PC-9 (cell line): ENCODE measurements at regions not wholly inside any gene's neighbourhood (a gene's known extent, or its start where the extent isn't known, plus 50 kb on each side); places are given as distances from the start of the nearest gene placed in this dataset.

Experiments used
- BruUV-seq: library from RNA; stranded (reverse); fragments of 400-500 nt; replicated peaks from 2 replicates; lab custom pipeline; 2021; lab: Mats Ljungman, UMichigan
- CTCF ChIA-PET: fragments of 300-600 bp; sonication (Branson Sonifier 250); formaldehyde crosslinking; loops from one replicate; lab custom pipeline; 2022; ENCODE audit warnings: antibody characterized with exemption; lab: Charles Lee
- POLR2A ChIA-PET: fragments of 300-600 bp; sonication (Branson Sonifier 250); formaldehyde crosslinking; loops from one replicate; lab custom pipeline; 2022; ENCODE audit warnings: antibody characterized with exemption; ENCODE audit not compliant: unreplicated experiment; lab: Charles Lee
- DNase-seq, 2 experiments: peaks; one replicate each; pipeline versions ENCODE4 v3.0.0 to v3.0.0-alpha.2; 2015 to 2022; ENCODE audit warnings: mixed read lengths in 1 of 2
- H2AFZ ChIP-seq: fragments of 200-600 bp; sonication (generic); 2 replicates; pipeline ENCODE4 v1.8.1; 2017; ENCODE audit warnings: antibody characterized with exemption
- H3F3A ChIP-seq: fragments of 200-600 bp; sonication (generic); 2 replicates; pipeline ENCODE4 v1.8.1; 2017; ENCODE audit warnings: antibody characterized with exemption, mild to moderate bottlenecking, low read depth; ENCODE audit not compliant: insufficient read depth
- H3K27ac ChIP-seq: fragments of 200-600 bp; sonication (generic); 2 replicates; pipeline ENCODE4 v1.6.1; 2016; ENCODE audit warnings: mixed run types
- H3K27me3 ChIP-seq: fragments of 200-600 bp; sonication (generic); 2 replicates; pipeline ENCODE4 v1.6.1; 2016; ENCODE audit warnings: low read depth, mixed run types; ENCODE audit not compliant: insufficient read depth
- H3K36me3 ChIP-seq: fragments of 200-600 bp; sonication (generic); 2 replicates; pipeline ENCODE4 v1.6.1; 2016; ENCODE audit warnings: low read depth, mixed run types
- H3K4me1 ChIP-seq: fragments of 200-600 bp; sonication (generic); replicated peaks from 2 replicates; pipeline ENCODE4 v1.6.1; 2016; ENCODE audit warnings: mixed run types; ENCODE audit not compliant: insufficient read depth
- H3K4me2 ChIP-seq: fragments of 200-600 bp; sonication (generic); 2 replicates; pipeline ENCODE4 v1.6.1; 2017; ENCODE audit warnings: mixed run types
- H3K4me3 ChIP-seq: fragments of 200-600 bp; sonication (generic); 2 replicates; pipeline ENCODE4 v1.6.1; 2016; ENCODE audit warnings: mixed run types
- H3K79me2 ChIP-seq: fragments of 200-600 bp; sonication (generic); 2 replicates; pipeline ENCODE4 v1.6.1; 2017; ENCODE audit warnings: low read depth, mixed run types
- H3K9me2 ChIP-seq: fragments of 200-600 bp; sonication (generic); 2 replicates; pipeline ENCODE4 v1.8.1; 2017; ENCODE audit warnings: mild to moderate bottlenecking; ENCODE audit not compliant: insufficient read depth
- H3K9me3 ChIP-seq: fragments of 200-600 bp; sonication (generic); 2 replicates; pipeline ENCODE4 v1.8.1; 2016; ENCODE audit warnings: low read depth; ENCODE audit not compliant: insufficient read depth
- H4K20me1 ChIP-seq: fragments of 200-600 bp; sonication (generic); 2 replicates; pipeline ENCODE4 v1.8.1; 2017; ENCODE audit not compliant: insufficient read depth
- CTCF ChIP-seq: fragments of 200-600 bp; sonication (generic); conservative IDR thresholded peaks from 2 replicates; pipeline ENCODE4 v1.6.1; 2017; ENCODE audit warnings: mixed run types, antibody characterized with exemption, mild to moderate bottlenecking, moderate library complexity
- EZH2 ChIP-seq: fragments of 200-600 bp; sonication (generic); IDR thresholded peaks from 2 replicates; pipeline ENCODE4 v1.8.0; 2017; ENCODE audit warnings: antibody characterized with exemption, low read depth
- intact Hi-C: fragments of 100-400 bp; cut with micrococcal nuclease; formaldehyde crosslinking; loops from one replicate; pipeline ENCODE4 v1.10.0; 2022; ENCODE audit not compliant: unreplicated experiment

GRCh38 chrX:34218063-34218462 lies 85.9 kb upstream of the FAM47A start:
- ChIA-PET POLR2A (no interaction called here), CTCF (no interaction called here)
- Histone ChIP-seq H2AFZ (no peak overlapping the region), H3K4me3 (no peak overlapping the region), H3K9me2 (no peaks in the 10 kb centered on the region), H3K4me2 (peak overlapping the region; percentile 7; the same call in 1 of the 2 replicates), H3K27me3 (no peaks in the 10 kb centered on the region), H3K4me1 (peaks cover 11% of the 10 kb centered on the region; the same call in 1 of the 2 replicates), H3K9me3 (no peaks in the 10 kb centered on the region), H3K79me2 (no peaks in the 10 kb centered on the region), H3F3A (no peaks in the 10 kb centered on the region), H3K27ac (peak overlapping the region; percentile 51; the same call in 1 of the 2 replicates), H3K36me3 (no peaks in the 10 kb centered on the region), H4K20me1 (no peaks in the 10 kb centered on the region)
- no TSS peak for BruUV-seq
- peak in 1 of 2 experiments; percentile 71 for DNase-seq
- intact Hi-C loops, result no loop called here
- TF ChIP-seq CTCF (no peak), EZH2 (no peak)

- no peak for TF ChIP-seq CTCF
- TF ChIP-seq EZH2, result no peak
- H3K27ac ChIP-seq, result peak overlapping the region; percentile 56
- BruUV-seq, result no TSS peak
- H3K4me3 ChIP-seq, result no peak overlapping the region
- H3K36me3 ChIP-seq, result no peaks in the 10 kb centered on the region
- CTCF ChIA-PET, result no interaction called here
- H3K79me2 ChIP-seq, result no peaks in the 10 kb centered on the region
- POLR2A ChIA-PET, result interaction anchor here (0.6 kb wide), 1 partner anchor 140 kb away, joined by 5 read pairs; no protein-coding TSS in a partner anchor
- peak; percentile 17 to 91 for DNase-seq
- H3F3A ChIP-seq, result 0 out of 2 replicates have a peak, but pooled peaks cover 3% of the 10 kb centered on the region
- H4K20me1 ChIP-seq, result no peaks in the 10 kb centered on the region
- no peaks in the 10 kb centered on the region for H3K9me3 ChIP-seq
- no peak overlapping the region for H2AFZ ChIP-seq
- no peaks in the 10 kb centered on the region for H3K9me2 ChIP-seq
- peaks cover 14% of the 10 kb centered on the region for H3K4me1 ChIP-seq
- no peaks in the 10 kb centered on the region for H3K27me3 ChIP-seq
- intact Hi-C loops, result no loop called here
- peak overlapping the region; percentile 42 for H3K4me2 ChIP-seq
Measured at GRCh38 chrX:34197946-34198345, 65.8 kb upstream of the FAM47A start.
